ENCODE measurements at regions not wholly inside any gene's neighbourhood (a gene's known extent, or its start where the extent isn't known, plus 50 kb on each side); places are given as distances from the start of the nearest gene placed in this dataset.
"Not testable (repeated sequence)": the region's sequence is repeated elsewhere in the genome, so short reads cannot be mapped to it uniquely, and the experiment has no call there.

DNA sequence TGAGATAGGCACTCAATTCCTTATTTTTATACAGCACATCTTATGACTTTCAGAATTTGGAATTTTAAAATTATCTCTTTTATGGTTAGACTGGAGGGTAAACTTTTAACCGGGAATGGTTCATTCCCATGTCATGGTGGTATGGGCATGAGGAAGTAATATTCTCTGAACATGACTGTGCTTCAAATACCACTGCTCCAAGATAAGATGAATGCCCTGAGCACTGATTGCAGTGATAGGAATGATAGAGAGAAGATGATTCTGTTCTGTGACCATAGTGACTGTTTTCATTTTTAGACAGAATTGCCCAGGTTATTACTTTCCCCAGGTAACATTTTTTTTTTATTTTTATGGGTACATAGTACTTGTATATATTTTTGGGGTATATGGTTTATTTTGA is 187.4 kb downstream of the ATOH1 start:
- WGBS, 2 experiments (ENCODE audit: low coverage in 1 of 2, low lambda C conversion rate in 2 of 2, missing lambda C conversion rate in 2 of 2) = 44 to 60% methylated on average over 1 of the region's 1 CpG
- no peaks in the 10 kb centered on the region for H3K9me2 ChIP-seq (ENCODE audit: insufficient read depth)
- H2AFZ ChIP-seq = no peak overlapping the region
- H4K20me1 ChIP-seq (ENCODE audit: insufficient read depth) = no peaks in the 10 kb centered on the region
- H3K27me3 ChIP-seq (replicated peaks; ENCODE audit: insufficient read depth) = no peaks in the 10 kb centered on the region
- H3K4me3 ChIP-seq = no peak overlapping the region
- no peaks in the 10 kb centered on the region for H3K79me2 ChIP-seq (ENCODE audit: insufficient read depth)
- H3K9me3 ChIP-seq (ENCODE audit: low read depth) = no peaks in the 10 kb centered on the region
- H3K27ac ChIP-seq = no peak overlapping the region
- H3K4me1 ChIP-seq (ENCODE audit: insufficient read depth) = no peaks in the 10 kb centered on the region
- TF ChIP-seq EZH2 (IDR thresholded peaks at IDR 0.05; ENCODE audit: insufficient read depth, poor library complexity, severe bottlenecking) (no peak), EZH2phosphoT487 (IDR thresholded peaks at IDR 0.05; ENCODE audit: insufficient read depth, low read depth) (no peak)
- no peak overlapping the region for H3K9ac ChIP-seq
- no peaks in the 10 kb centered on the region for H3F3A ChIP-seq (ENCODE audit: insufficient read depth)
- DNase-seq = no peak
- no peaks in the 10 kb centered on the region for H3K36me3 ChIP-seq (ENCODE audit: low read depth)
- H3K4me2 ChIP-seq (ENCODE audit: unreplicated experiment) = no peak overlapping the region
- in situ Hi-C loops (cut with MboI) = no loop called here

DNA sequence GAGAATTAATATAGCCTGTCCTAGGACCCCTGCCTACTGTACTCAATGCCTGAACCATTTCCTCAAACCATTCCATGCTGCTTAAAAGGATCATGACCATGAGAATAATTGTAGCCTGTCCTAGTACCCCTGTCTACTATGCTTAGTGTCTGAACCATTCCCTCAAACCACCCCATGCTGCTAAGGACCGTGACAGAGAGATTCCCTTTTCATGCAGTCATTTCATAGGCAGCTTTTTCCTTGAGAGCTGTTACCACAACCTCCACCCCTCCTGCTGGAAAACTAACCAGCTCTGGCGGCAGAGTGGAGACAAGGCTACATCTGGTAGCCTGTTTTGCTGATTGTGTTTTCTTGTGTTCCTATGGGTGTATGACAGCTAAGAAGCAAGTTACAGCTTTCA is 174.9 kb upstream of the SMARCAD1 start:
- no peak overlapping the region for H3K4me3 ChIP-seq
- in situ Hi-C loops (cut with MboI) = no loop called here
- H3K9me3 ChIP-seq (ENCODE audit: low read depth) = no peaks in the 10 kb centered on the region
- H3K27ac ChIP-seq = no peak overlapping the region
- no peaks in the 10 kb centered on the region for H3K36me3 ChIP-seq (ENCODE audit: low read depth)
- no peaks in the 10 kb centered on the region for H3K79me2 ChIP-seq (ENCODE audit: insufficient read depth)
- H3K4me2 ChIP-seq (ENCODE audit: unreplicated experiment) = no peak overlapping the region
- no peaks in the 10 kb centered on the region for H3K27me3 ChIP-seq (replicated peaks; ENCODE audit: insufficient read depth)
- TF ChIP-seq EZH2phosphoT487 (IDR thresholded peaks at IDR 0.05; ENCODE audit: insufficient read depth, low read depth) (no peak), EZH2 (IDR thresholded peaks at IDR 0.05; ENCODE audit: insufficient read depth, poor library complexity, severe bottlenecking) (no peak)
- no peaks in the 10 kb centered on the region for H3K9me2 ChIP-seq (ENCODE audit: insufficient read depth)
- H4K20me1 ChIP-seq (ENCODE audit: insufficient read depth) = no peaks in the 10 kb centered on the region
- H3F3A ChIP-seq (ENCODE audit: insufficient read depth) = no peaks in the 10 kb centered on the region
- H3K4me1 ChIP-seq (ENCODE audit: insufficient read depth) = no peaks in the 10 kb centered on the region
- H3K9ac ChIP-seq = no peak overlapping the region
- 4 to 7% methylated on average over 2 of the region's 2 CpGs for WGBS, 2 experiments (ENCODE audit: low coverage in 1 of 2, low lambda C conversion rate in 2 of 2, missing lambda C conversion rate in 2 of 2)
- peak; percentile 1 for DNase-seq
- H2AFZ ChIP-seq = no peak overlapping the region

- no peak overlapping the region for H2AFZ ChIP-seq
- H4K20me1 ChIP-seq (ENCODE audit: insufficient read depth) = no peaks in the 10 kb centered on the region
- H3K4me1 ChIP-seq (ENCODE audit: insufficient read depth) = no peaks in the 10 kb centered on the region
- no peaks in the 10 kb centered on the region for H3K9me3 ChIP-seq (ENCODE audit: low read depth)
- no peak overlapping the region for H3K27ac ChIP-seq
- H3K9ac ChIP-seq = no peak overlapping the region
- no peaks in the 10 kb centered on the region for H3K79me2 ChIP-seq (ENCODE audit: insufficient read depth)
- in situ Hi-C loops (cut with MboI) = no loop called here
- H3K27me3 ChIP-seq (replicated peaks; ENCODE audit: insufficient read depth) = no peaks in the 10 kb centered on the region
- H3K36me3 ChIP-seq (ENCODE audit: low read depth) = no peaks in the 10 kb centered on the region
- H3K9me2 ChIP-seq (ENCODE audit: insufficient read depth) = no peaks in the 10 kb centered on the region
- H3F3A ChIP-seq (ENCODE audit: insufficient read depth) = no peaks in the 10 kb centered on the region
- peak; percentile 13 for DNase-seq
- TF ChIP-seq EZH2phosphoT487 (IDR thresholded peaks at IDR 0.05; ENCODE audit: insufficient read depth, low read depth) (no peak), EZH2 (IDR thresholded peaks at IDR 0.05; ENCODE audit: insufficient read depth, poor library complexity, severe bottlenecking) (no peak)
- H3K4me2 ChIP-seq (ENCODE audit: unreplicated experiment) = no peak overlapping the region
- WGBS, 2 experiments (ENCODE audit: low coverage in 1 of 2, low lambda C conversion rate in 2 of 2, missing lambda C conversion rate in 2 of 2) = 7 to 12% methylated on average over 2 of the region's 2 CpGs
- no peak overlapping the region for H3K4me3 ChIP-seq
These were observed 170.7 kb upstream of the SMARCAD1 start for GRCh38 chr4:94036964-94037363.

GRCh38 chr4:94038195-94038594 is 169.5 kb upstream of the SMARCAD1 start:
- H3K27ac ChIP-seq = no peak overlapping the region
- in situ Hi-C loops (cut with MboI) = no loop called here
- no peaks in the 10 kb centered on the region for H3F3A ChIP-seq (ENCODE audit: insufficient read depth)
- H4K20me1 ChIP-seq (ENCODE audit: insufficient read depth) = no peaks in the 10 kb centered on the region
- H2AFZ ChIP-seq = no peak overlapping the region
- no peaks in the 10 kb centered on the region for H3K9me3 ChIP-seq (ENCODE audit: low read depth)
- H3K4me1 ChIP-seq (ENCODE audit: insufficient read depth) = no peaks in the 10 kb centered on the region
- no peak for TF ChIP-seq EZH2phosphoT487 (IDR thresholded peaks at IDR 0.05; ENCODE audit: insufficient read depth, low read depth)
- TF ChIP-seq EZH2 (IDR thresholded peaks at IDR 0.05; ENCODE audit: insufficient read depth, poor library complexity, severe bottlenecking) = no peak
- WGBS, 2 experiments (ENCODE audit: low coverage in 1 of 2, low lambda C conversion rate in 2 of 2, missing lambda C conversion rate in 2 of 2) = 26 to 29% methylated on average over 3 of the region's 3 CpGs
- no peak overlapping the region for H3K9ac ChIP-seq
- H3K27me3 ChIP-seq (replicated peaks; ENCODE audit: insufficient read depth) = no peaks in the 10 kb centered on the region
- H3K36me3 ChIP-seq (ENCODE audit: low read depth) = no peaks in the 10 kb centered on the region
- H3K9me2 ChIP-seq (ENCODE audit: insufficient read depth) = no peaks in the 10 kb centered on the region
- H3K4me3 ChIP-seq = no peak overlapping the region
- no peak overlapping the region for H3K4me2 ChIP-seq (ENCODE audit: unreplicated experiment)
- H3K79me2 ChIP-seq (ENCODE audit: insufficient read depth) = no peaks in the 10 kb centered on the region
- DNase-seq = no peak

DNA sequence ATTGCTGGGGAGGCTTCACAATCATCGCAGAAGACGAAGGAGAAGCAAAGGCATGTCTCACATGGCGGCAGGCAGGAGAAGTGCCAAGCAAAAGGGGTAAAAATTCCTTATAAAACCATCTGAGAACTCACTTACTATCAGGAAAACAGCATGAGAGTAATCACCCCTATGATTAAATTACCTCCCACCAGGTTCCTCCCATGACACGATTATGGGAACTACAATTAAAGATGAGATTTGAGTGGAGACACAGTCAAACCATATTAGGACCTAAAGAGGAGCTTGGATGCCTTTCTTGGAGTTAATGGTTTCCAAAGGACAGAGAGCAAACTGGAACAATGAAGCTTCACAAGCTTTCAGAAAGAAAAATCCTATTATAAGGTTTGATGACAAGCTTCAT is 168.4 kb upstream of the SMARCAD1 start:
- Histone ChIP-seq H2AFZ (no peak overlapping the region), H3K9ac (no peak overlapping the region), H3K4me1 (ENCODE audit: insufficient read depth) (no peaks in the 10 kb centered on the region), H3K79me2 (ENCODE audit: insufficient read depth) (no peaks in the 10 kb centered on the region), H3K4me3 (no peak overlapping the region), H3K27me3 (replicated peaks; ENCODE audit: insufficient read depth) (no peaks in the 10 kb centered on the region), H3K9me2 (ENCODE audit: insufficient read depth) (no peaks in the 10 kb centered on the region), H3K4me2 (ENCODE audit: unreplicated experiment) (no peak overlapping the region), H4K20me1 (ENCODE audit: insufficient read depth) (no peaks in the 10 kb centered on the region), H3K27ac (no peak overlapping the region), H3K9me3 (ENCODE audit: low read depth) (no peaks in the 10 kb centered on the region), H3K36me3 (ENCODE audit: low read depth) (no peaks in the 10 kb centered on the region), H3F3A (ENCODE audit: insufficient read depth) (no peaks in the 10 kb centered on the region)
- TF ChIP-seq EZH2phosphoT487 (IDR thresholded peaks at IDR 0.05; ENCODE audit: insufficient read depth, low read depth) = no peak
- no peak for TF ChIP-seq EZH2 (IDR thresholded peaks at IDR 0.05; ENCODE audit: insufficient read depth, poor library complexity, severe bottlenecking)
- no peak for DNase-seq
- in situ Hi-C loops (cut with MboI) = no loop called here
- 17 to 21% methylated on average over 4 of the region's 4 CpGs for WGBS, 2 experiments (ENCODE audit: low coverage in 1 of 2, low lambda C conversion rate in 2 of 2, missing lambda C conversion rate in 2 of 2)

- H3K36me3 ChIP-seq (ENCODE audit: low read depth); in situ Hi-C loops (cut with MboI); H3K4me2 ChIP-seq (ENCODE audit: unreplicated experiment); DNase-seq; H3K27ac ChIP-seq; H3K27me3 ChIP-seq (replicated peaks; ENCODE audit: insufficient read depth); H3F3A ChIP-seq (ENCODE audit: insufficient read depth); H2AFZ ChIP-seq; H3K79me2 ChIP-seq (ENCODE audit: insufficient read depth); H3K4me3 ChIP-seq; H4K20me1 ChIP-seq (ENCODE audit: insufficient read depth); H3K9me2 ChIP-seq (ENCODE audit: insufficient read depth); H3K4me1 ChIP-seq (ENCODE audit: insufficient read depth); H3K9me3 ChIP-seq (ENCODE audit: low read depth); H3K9ac ChIP-seq: not testable (repeated sequence)
- WGBS, 2 experiments (ENCODE audit: low coverage in 1 of 2, low lambda C conversion rate in 2 of 2, missing lambda C conversion rate in 2 of 2) = 54 to 62% methylated on average over 14 of the region's 14 CpGs
These were observed 163.2 kb upstream of the SMARCAD1 start for GRCh38 chr4:94044471-94044870.

Data from GM23248 (cell line).